ENCODE measurements at regions not wholly inside any gene's neighbourhood (a gene's known extent, or its start where the extent isn't known, plus 50 kb on each side); places are given as distances from the start of the nearest gene placed in this dataset.
A peak's percentile ranks its signal among the peaks of the same experiment; 100 is the strongest.

GRCh38 chr16:85539084-85539483 is 74.0 kb upstream of the GSE1 start:
- no peak for DNase-seq

- no peak for DNase-seq
Observed at GRCh38 chr16:85539629-85540291, 73.4 kb upstream of the GSE1 start.

GRCh38 chr16:85541181-85541580 is 71.9 kb upstream of the GSE1 start:
- DNase-seq = no peak

GRCh38 chr16:85541619-85541979 is 71.5 kb upstream of the GSE1 start:
- DNase-seq = no peak

- DNase-seq = no peak
Observed at GRCh38 chr16:85541980-85542900, 70.9 kb upstream of the GSE1 start.

GRCh38 chr16:85543536-85543935 is 69.6 kb upstream of the GSE1 start:
- DNase-seq = no peak

GRCh38 chr16:85544016-85544415 is 69.1 kb upstream of the GSE1 start:
- DNase-seq = no peak

GRCh38 chr16:85544668-85545067 is 68.5 kb upstream of the GSE1 start:
- DNase-seq = no peak

- no peak for DNase-seq
Observed at GRCh38 chr16:85545227-85545818, 67.8 kb upstream of the GSE1 start.

GRCh38 chr16:85546585-85547447 is 66.3 kb upstream of the GSE1 start:
- no peak for DNase-seq

- DNase-seq = no peak
Observed at GRCh38 chr16:85548375-85548774, 64.7 kb upstream of the GSE1 start.

- DNase-seq = no peak
Observed at GRCh38 chr16:85549766-85550421, 63.2 kb upstream of the GSE1 start.

- no peak for DNase-seq
Observed at GRCh38 chr16:85550422-85550864, 62.7 kb upstream of the GSE1 start.

GRCh38 chr16:85550953-85551924 is 61.9 kb upstream of the GSE1 start:
- no peak for DNase-seq

- DNase-seq = peak; percentile 56
Observed at GRCh38 chr16:85552980-85553435, 60.1 kb upstream of the GSE1 start.

GRCh38 chr16:85553436-85554113 is 59.5 kb upstream of the GSE1 start:
- DNase-seq = peak; percentile 90

- DNase-seq = peak; percentile 95
Observed at GRCh38 chr16:85554114-85554888, 58.8 kb upstream of the GSE1 start.

- DNase-seq = peak; percentile 90
Observed at GRCh38 chr16:85554889-85555718, 58.0 kb upstream of the GSE1 start.
